ENCODE measurements at regions not wholly inside any gene's neighbourhood (a gene's known extent, or its start where the extent isn't known, plus 50 kb on each side); places are given as distances from the start of the nearest gene placed in this dataset.
"Not testable (repeated sequence)": the region's sequence is repeated elsewhere in the genome, so short reads cannot be mapped to it uniquely, and the experiment has no call there.

DNA sequence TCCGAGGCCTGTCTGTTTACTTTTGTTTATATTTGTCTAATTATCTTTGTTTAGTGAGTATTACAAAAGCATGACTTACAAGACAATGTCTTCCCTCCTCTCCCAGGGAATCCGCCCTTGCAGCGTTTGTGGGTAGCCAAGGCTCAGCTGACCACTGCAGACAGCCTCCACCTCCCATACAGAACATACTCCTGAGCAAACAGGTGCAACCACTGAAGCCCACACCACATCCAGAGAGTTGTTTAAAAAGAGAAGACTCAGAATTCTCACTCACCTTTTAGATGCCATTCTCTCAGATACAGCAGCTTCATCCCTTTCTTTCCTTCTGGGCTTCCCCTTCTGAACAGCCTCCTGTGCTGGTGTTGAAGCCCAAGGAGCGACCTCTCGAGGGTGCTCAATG is 103.5 kb upstream of the TMPRSS2 start:
- DNase-seq (ENCODE audit: low spot score) (no peak), ATAC-seq (ENCODE audit: low FRiP score) (no peak)
- TF ChIP-seq, protein P1, sequence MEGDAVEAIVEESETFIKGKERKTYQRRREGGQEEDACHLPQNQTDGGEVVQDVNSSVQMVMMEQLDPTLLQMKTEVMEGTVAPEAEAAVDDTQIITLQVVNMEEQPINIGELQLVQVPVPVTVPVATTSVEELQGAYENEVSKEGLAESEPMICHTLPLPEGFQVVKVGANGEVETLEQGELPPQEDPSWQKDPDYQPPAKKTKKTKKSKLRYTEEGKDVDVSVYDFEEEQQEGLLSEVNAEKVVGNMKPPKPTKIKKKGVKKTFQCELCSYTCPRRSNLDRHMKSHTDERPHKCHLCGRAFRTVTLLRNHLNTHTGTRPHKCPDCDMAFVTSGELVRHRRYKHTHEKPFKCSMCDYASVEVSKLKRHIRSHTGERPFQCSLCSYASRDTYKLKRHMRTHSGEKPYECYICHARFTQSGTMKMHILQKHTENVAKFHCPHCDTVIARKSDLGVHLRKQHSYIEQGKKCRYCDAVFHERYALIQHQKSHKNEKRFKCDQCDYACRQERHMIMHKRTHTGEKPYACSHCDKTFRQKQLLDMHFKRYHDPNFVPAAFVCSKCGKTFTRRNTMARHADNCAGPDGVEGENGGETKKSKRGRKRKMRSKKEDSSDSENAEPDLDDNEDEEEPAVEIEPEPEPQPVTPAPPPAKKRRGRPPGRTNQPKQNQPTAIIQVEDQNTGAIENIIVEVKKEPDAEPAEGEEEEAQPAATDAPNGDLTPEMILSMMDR (IDR thresholded peaks at IDR 0.05): no peak

DNA sequence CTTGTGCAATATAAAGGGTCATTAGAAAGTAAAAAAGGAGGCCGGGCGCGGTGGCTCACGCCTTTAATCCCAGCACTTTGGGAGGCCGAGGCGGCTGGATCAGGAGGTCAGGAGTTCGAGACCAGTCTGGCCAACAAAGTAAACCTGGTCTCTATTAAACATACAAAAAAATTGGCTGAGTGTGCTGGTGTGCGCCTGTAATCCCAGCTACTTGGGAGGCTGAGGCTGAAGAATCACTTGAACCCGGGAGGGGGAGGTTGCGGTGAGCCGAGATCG is 102.8 kb upstream of the TMPRSS2 start:
- not testable (repeated sequence) for DNase-seq (ENCODE audit: low spot score); ATAC-seq (ENCODE audit: low FRiP score)

DNA sequence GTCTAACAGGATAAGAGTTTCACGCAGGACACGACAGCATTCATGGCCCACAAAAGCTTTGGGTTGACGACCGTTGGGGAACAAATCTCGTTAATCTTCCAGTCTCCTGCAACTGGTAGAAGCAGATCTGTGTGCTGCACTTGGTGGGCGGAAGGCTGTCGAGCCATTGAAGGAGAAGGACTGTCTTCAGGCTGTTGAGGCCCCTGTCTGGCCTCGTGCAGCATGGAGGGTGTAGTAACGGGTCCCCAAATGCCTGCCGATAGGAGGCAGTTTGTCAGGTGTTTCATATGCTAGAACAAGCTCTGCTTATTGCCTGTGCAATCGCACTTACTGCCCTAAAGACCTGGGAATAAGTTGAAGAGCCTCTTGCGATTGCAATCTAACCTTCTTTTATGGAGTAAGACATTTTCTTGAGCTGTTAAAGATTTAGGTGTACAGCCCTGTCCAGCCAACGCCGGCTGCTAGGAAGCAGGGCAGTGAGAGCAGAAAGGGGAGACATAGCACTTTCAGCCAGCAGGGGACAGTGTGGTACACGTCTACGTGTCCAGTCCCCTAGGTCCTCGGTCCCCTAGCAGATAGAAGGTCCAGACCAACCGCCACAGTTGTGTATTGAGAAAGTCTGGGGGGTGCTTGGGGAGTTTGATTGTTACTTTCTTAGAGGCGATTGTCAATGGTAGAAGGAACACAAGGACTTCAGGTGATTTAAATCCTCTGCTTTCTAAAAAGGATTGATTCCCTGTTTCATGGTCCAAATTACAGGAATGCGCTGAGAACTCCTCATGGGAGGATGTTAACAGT is 102.3 kb upstream of the TMPRSS2 start:
- TF ChIP-seq, protein P1 (IDR thresholded peaks at IDR 0.05): peak in 1 of 3 donors; percentile 14
- no peak for DNase-seq (ENCODE audit: low spot score)

DNA sequence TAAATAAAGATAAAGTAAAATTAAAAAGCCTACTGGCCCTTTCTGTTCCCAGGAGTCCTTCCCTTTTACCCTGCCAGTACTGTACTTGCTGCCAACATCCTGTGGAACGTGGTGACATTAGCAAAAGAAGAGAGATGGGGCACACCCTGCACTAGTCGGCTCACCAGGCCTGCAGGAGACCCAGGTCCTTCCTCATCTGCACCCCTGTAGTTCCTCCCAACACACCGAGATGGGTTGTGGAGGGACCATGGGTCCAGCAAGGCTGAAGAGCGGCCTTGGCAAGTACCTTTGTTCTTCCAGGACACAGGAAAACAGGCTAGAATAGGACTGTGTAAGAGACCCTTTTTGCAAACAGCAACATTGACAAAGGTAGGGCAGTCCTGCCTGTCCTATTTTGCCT is 98.7 kb upstream of the TMPRSS2 start:
- TF ChIP-seq, protein P1 (IDR thresholded peaks at IDR 0.05): no peak
- DNase-seq (ENCODE audit: low spot score) (no peak), ATAC-seq (ENCODE audit: low FRiP score) (no peak)

More for the DNA sequence above, 102.3 kb upstream of the TMPRSS2 start:
- no peak for ATAC-seq (ENCODE audit: low FRiP score)

DNA sequence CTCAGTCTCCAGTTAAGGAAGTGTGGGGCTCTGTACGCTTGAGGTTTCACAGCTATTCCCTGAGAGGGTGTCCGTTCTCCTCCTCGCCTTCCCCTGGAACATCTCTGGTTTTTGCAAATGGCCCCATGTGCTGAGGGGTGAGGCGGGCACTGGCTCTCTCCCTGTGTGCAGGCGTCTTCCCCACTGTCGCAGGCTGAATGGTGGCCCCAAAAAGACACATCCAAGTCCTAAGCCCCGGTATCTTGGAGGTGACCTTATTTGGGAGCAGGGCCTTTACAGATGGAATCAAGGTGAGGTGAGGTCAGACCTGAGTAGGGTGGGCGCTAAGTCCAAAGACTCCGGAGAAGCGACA is 98.0 kb upstream of the TMPRSS2 start:
- TF ChIP-seq, protein P1 (IDR thresholded peaks at IDR 0.05): no peak
- ATAC-seq (ENCODE audit: low FRiP score) (no peak), DNase-seq (ENCODE audit: low spot score) (no peak)

DNA sequence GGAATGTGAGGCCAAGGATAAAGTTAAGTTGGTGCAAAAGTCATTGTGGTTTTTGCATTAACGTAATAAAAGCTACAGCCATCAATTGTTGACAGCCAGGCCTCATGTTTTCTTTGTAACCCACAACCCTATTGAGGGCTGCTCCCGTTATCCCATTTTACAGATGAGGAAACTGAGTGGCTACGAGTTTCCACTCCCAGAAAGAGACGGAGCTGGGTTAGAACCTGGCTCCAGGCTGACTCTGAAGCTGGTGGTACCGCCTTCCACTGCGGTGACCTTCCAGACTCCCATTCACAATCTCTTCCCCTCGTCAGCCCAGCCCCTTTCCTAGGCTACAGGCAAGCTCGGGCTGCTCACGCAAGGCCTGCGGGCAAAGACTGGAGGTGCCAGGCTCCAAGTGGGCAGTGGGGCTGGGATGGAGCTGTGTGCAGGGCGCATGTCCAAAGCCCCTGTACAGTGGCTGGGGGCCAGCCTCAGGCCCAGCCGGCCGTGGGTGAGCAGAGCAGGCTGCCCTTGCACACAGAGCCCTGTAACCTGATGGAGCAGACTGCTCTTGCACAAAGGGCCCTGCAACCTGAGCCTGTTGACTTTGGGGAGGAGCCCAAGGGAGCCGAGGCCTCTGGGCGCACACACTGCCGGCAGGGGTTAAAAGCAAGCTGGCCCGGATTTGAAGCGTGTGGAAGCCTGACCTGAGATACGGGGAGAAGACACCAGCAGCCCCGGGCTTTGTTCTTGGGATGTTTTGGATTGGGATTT is 97.4 kb upstream of the TMPRSS2 start:
- ATAC-seq (ENCODE audit: low FRiP score): no peak
- no peak for DNase-seq (ENCODE audit: low spot score)
- TF ChIP-seq, protein P1 (IDR thresholded peaks at IDR 0.05): no peak

DNA sequence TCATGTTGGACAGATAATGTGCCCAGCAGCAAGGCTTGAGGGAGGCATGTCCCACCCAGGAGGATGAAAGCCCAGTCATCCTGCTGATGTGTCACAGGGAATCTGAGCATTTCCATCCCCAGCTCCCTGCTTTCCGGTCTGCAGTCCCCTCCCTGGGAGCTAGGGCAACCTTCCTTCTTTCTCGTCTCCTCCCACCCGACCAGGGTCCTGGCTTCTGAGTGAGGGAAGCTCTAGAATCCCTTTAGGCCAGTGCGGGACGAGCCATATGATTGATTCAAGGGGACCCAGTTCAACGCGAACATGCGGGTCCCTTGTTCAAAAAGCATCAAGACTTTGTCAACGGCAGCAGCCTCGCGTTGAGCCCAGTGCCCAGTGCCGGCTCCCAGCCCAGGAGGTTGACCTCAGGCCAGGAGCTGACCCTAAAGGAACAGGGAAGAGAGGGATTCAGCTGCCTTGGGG is 96.7 kb upstream of the TMPRSS2 start:
- DNase-seq (ENCODE audit: low spot score) (no peak), ATAC-seq (ENCODE audit: low FRiP score) (no peak)

More for the DNA sequence above, 96.7 kb upstream of the TMPRSS2 start:
- TF ChIP-seq, protein P1 (IDR thresholded peaks at IDR 0.05): no peak

Data from omental fat pad (tissue), 3 donors.